C4-2B (cell line): ENCODE measurements at regions not wholly inside any gene's neighbourhood (a gene's known extent, or its start where the extent isn't known, plus 50 kb on each side); places are given as distances from the start of the nearest gene placed in this dataset.

Experiments used
- H3K27ac ChIP-seq: fragments of 450-650 bp; 2 replicates; pipeline ENCODE4 v1.5.1; 2017
- ZFX ChIP-seq: fragments of 450-650 bp; IDR thresholded peaks from 2 replicates; pipeline ENCODE4 v1.6.1; 2017
- TF ChIP-seq, protein P1 (sequence below): fragments of 450-650 bp; conservative IDR thresholded peaks from 2 replicates; pipeline ENCODE4 v1.5.1; 2017; ENCODE audit warnings: mild to moderate bottlenecking

DNA sequence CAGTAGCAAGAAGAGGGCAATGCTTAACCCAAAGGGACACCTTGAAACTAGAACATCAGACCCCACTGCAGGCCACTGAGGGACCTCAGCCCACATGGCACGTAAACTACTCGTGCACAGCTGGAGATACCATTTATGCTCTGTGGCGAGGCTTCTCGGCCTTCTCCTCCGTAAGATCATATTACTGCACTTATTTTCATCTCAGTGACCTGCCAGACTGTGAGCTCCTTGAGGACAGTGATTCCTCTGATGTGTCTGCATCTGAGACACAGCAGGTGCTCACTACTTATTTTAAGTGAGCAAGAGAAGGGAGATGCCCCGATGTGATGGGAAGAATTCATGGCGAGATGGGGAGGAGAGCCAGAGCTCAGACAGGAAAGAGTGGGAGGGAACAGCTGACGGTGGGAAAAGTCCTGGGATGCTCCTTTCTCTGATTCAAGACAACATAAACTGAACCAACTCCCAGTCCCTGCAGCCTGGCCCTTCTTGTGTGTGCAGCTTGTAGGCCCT, 137.6 kb downstream of the RPLP1 start:
- peak overlapping the region; percentile 53; the same call in 1 of the 2 replicates for H3K27ac ChIP-seq
- no peak for TF ChIP-seq ZFX
- TF ChIP-seq, protein P1, sequence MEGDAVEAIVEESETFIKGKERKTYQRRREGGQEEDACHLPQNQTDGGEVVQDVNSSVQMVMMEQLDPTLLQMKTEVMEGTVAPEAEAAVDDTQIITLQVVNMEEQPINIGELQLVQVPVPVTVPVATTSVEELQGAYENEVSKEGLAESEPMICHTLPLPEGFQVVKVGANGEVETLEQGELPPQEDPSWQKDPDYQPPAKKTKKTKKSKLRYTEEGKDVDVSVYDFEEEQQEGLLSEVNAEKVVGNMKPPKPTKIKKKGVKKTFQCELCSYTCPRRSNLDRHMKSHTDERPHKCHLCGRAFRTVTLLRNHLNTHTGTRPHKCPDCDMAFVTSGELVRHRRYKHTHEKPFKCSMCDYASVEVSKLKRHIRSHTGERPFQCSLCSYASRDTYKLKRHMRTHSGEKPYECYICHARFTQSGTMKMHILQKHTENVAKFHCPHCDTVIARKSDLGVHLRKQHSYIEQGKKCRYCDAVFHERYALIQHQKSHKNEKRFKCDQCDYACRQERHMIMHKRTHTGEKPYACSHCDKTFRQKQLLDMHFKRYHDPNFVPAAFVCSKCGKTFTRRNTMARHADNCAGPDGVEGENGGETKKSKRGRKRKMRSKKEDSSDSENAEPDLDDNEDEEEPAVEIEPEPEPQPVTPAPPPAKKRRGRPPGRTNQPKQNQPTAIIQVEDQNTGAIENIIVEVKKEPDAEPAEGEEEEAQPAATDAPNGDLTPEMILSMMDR: no peak

DNA sequence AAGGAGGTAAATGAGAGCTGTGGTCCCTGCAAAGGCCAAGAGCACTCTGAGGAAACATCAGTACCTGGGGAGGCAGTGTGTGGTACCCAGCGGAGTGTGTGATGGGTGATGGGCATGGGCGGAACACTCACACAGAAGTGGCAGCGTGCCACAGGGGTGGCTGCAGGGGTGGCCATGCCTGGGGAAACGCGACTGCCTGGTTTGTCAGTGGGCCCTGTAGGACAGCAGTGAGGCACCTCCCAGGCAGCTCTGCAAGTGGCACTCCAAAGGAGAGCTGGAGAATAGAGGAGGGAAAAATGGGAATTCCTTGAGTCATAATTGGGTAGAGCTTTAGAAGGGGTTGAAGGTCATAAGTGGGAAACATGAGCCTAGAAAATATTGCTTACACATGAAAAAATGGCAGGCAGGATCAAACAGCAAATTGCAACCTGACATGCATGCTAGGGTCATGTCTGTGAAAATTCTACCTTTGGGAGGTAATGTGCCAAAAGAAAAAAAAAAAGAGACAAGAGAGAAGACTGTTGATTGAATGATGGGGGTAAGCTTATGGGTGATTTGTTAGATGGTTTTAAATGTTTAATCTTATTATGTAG, 138.4 kb downstream of the RPLP1 start:
- TF ChIP-seq ZFX: no peak
- TF ChIP-seq, protein P1: no peak
- H3K27ac ChIP-seq: peak overlapping the region; percentile 53

DNA sequence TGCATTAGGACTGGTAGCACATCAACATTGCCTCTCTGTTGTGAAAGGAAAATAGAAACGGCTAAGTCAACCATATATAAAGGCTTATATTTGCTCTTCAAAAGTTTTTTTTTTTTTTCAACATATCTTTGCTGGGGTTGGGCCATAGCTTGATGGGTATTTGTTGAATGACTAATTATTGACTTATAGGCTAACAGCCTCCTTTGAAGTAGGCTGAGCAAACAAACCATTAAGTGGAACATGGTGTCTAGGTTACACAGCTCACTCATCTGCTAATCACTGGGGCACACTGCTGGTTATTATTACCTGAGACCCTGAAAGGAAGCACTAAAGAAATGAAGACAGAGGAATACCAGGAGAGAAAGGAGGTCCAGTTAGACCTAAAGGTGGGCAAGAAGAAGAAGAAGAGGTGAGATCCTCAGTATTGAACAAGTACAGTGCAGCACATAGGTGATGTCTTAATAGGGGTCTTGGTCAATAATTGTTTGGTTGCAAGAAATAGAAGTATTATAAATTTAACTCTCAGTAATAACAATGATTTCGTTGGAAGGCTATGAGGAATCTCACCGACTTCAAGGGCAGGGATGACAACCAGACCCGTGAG, 139.4 kb downstream of the RPLP1 start:
- peak overlapping the region; percentile 97 for H3K27ac ChIP-seq
- TF ChIP-seq, protein P1: no peak
- TF ChIP-seq ZFX: no peak

DNA sequence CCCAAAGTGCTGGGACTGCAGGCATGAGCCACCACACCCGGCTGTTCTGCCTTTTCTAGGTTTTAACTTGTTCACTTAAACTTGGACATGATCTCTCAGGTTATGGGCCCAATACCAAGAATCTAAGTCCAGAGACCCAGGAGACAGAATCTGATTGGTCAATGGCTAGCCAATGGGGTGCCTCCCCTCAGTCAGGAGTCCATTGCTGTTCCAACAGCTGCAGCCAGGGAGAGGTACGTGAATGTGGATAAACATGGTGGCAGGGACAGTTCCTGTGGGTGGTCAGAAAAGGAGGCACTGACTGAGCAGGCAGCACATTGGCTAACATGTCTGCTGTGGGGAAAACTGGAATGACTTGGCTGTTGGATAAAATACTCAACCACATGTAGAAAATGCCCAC, 140.3 kb downstream of the RPLP1 start:
- TF ChIP-seq, protein P1: no peak
- no peak for TF ChIP-seq ZFX
- H3K27ac ChIP-seq: peak overlapping the region; percentile 97

DNA sequence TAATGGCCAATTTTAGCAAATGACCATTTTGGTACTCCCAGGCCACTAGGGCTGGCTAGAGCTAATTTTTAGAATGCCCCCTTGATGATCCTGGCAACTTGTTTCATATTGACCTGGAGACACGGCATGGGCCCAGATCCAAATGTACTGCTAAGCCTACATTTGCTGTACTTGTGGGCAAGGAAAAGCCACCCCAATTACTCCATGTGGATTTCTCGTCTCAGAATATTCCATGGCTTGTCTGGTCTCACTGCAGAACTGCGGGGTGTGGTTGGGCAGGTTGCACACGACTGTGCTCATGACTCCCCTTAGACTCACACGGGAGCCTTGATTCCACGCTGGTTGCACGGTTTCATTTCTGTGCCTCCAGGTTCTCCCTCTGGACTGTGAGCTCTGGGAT, 140.9 kb downstream of the RPLP1 start:
- TF ChIP-seq, protein P1: no peak
- peak overlapping the region; percentile 97 for H3K27ac ChIP-seq

DNA sequence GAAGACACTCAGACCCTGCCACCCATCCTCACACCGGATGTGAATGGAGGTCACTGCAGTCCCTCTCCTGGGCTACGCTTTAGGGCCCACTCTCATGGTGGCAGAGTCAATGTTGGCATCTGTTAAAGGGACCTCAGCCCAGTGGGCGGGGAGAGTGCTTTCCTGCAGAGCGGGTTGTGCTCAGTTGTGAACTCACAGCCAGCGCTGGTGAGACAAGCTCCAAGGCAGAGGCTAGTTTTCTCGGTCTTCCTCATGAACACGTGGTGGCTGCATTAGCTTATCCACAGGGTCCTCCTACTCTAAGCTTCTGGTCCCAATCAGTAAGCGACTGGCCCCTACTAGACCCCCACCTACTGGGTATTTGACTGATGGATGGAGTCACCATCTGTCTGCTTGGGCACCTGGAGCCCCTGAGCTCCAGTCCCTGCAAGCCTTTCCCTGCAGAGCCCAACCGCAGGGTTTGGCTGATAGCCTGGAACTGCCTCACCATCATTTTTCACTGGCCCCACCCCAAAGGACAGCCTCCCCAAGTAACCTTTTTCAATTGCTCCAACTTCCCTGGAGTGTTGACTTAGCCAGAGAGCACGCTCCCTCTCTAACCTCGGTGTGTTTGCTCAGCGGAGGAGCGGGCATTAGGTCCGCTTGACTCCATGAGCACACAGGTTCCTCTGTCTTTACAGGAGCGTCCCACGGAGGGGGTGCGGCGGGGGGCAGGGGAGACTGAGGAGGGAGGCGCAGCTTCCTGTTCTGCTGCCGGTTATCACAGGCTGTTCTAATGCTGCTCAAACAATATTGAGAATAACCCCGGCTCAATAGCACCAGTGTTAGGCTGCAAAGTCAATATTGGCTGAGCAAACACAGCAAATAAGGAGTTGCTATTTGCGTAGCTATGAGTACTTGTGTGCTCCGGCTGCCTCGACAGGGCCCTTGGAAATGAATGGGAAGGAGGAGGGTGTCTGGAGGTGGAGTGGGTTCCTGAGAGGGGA, 141.7 kb downstream of the RPLP1 start:
- peak overlapping the region; percentile 97 for H3K27ac ChIP-seq

More for the DNA sequence above, 141.7 kb downstream of the RPLP1 start:
- no peak for TF ChIP-seq ZFX
- TF ChIP-seq, protein P1: no peak
